ENCODE measurements at regions not wholly inside any gene's neighbourhood (a gene's known extent, or its start where the extent isn't known, plus 50 kb on each side); places are given as distances from the start of the nearest gene placed in this dataset.

- no peaks in the 10 kb centered on the region for H3K36me3 Mint-ChIP-seq (ENCODE audit: low read depth)
Observed at GRCh38 chr6:97815301-97815812, 532.3 kb upstream of the MMS22L start.

DNA sequence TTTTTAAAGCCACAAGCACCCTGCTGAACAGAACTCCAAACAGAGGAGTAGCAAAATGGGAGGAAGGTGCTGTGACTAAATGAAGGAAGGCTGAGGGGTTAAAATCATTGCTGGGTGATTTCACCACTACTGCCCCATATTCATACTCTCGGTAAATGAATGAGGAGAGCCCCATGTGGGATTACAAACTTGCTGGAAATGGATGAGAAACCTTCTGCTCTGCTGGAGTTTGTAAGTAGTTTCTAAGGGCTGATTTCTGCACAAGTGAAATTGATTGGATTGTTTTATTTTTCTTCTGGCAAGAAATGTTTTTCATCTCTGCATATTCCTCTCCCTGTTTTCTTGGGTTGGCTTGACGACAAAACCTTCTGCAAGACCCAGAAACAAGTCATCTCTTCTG lies 533.5 kb upstream of the MMS22L start:
- no peaks in the 10 kb centered on the region for H3K27me3 Mint-ChIP-seq (ENCODE audit: low read depth)
- H3K27ac Mint-ChIP-seq = no peak overlapping the region
- H3K36me3 Mint-ChIP-seq (ENCODE audit: low read depth) = no peaks in the 10 kb centered on the region
- no peaks in the 10 kb centered on the region for H3K4me1 Mint-ChIP-seq (ENCODE audit: low read depth)
- no peaks in the 10 kb centered on the region for H3K9me3 Mint-ChIP-seq
- H3K4me3 Mint-ChIP-seq = no peak overlapping the region

More at GRCh38 chr6:97815301-97815812, 532.3 kb upstream of the MMS22L start:
- Mint-ChIP-seq H3K4me1 (ENCODE audit: low read depth) (no peaks in the 10 kb centered on the region), H3K27me3 (ENCODE audit: low read depth) (no peaks in the 10 kb centered on the region), H3K4me3 (no peak overlapping the region), H3K9me3 (no peaks in the 10 kb centered on the region), H3K27ac (no peak overlapping the region)

DNA sequence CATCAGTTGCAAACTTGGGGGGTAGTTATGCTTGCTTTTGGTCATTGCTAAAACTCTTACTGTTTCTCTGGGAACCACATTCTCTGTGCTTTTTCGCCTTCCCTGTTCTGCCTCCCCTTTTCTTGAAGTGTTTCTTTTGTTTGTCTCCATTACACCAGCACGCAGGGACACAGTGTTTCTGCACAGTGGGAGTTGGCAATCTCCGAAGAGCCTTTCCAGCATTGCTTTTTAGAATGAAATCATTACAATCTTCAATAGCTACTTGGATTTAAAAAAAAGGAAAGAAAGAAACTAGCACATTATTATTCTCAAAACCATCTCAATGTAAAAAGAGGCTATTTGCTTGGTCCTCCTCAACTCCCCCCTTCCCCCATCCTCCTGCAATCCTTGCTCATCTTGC lies 536.7 kb upstream of the MMS22L start:
- Mint-ChIP-seq H3K27ac (no peak overlapping the region), H3K4me3 (no peak overlapping the region), H3K4me1 (ENCODE audit: low read depth) (no peaks in the 10 kb centered on the region), H3K9me3 (no peaks in the 10 kb centered on the region), H3K36me3 (ENCODE audit: low read depth) (no peaks in the 10 kb centered on the region), H3K27me3 (ENCODE audit: low read depth) (no peaks in the 10 kb centered on the region)

- Mint-ChIP-seq H3K4me3 (no peak overlapping the region), H3K27me3 (ENCODE audit: low read depth) (no peaks in the 10 kb centered on the region), H3K9me3 (no peaks in the 10 kb centered on the region), H3K36me3 (ENCODE audit: low read depth) (no peaks in the 10 kb centered on the region), H3K27ac (no peak overlapping the region), H3K4me1 (ENCODE audit: low read depth) (no peaks in the 10 kb centered on the region)
Observed at GRCh38 chr6:97820400-97820799, 537.4 kb upstream of the MMS22L start.

DNA sequence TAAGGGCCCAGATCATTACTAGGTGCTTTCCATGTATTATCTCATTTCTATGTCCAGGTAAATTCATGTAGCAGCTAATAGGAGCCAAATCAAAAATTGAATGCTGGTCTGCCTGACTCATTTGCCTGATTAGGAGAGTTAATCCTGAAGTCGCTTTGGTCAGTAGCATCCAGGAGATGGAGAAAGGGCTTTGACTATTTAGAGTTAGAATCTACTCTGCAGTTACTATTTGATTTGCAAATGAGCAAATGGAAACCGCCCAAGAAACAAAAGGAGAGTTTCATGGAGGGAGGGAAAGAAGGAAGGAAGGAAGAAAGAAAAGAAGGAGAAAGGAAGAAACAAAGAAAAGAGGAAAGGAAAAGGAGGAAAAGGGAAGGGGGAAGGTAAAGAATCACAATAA lies 539.6 kb upstream of the MMS22L start:
- no peaks in the 10 kb centered on the region for H3K4me1 Mint-ChIP-seq (ENCODE audit: low read depth)
- no peaks in the 10 kb centered on the region for H3K36me3 Mint-ChIP-seq (ENCODE audit: low read depth)
- no peaks in the 10 kb centered on the region for H3K9me3 Mint-ChIP-seq
- no peaks in the 10 kb centered on the region for H3K27me3 Mint-ChIP-seq (ENCODE audit: low read depth)
- H3K27ac Mint-ChIP-seq = no peak overlapping the region
- no peak overlapping the region for H3K4me3 Mint-ChIP-seq

- H3K27me3 Mint-ChIP-seq (ENCODE audit: low read depth) = no peaks in the 10 kb centered on the region
- no peaks in the 10 kb centered on the region for H3K4me1 Mint-ChIP-seq (ENCODE audit: low read depth)
- H3K9me3 Mint-ChIP-seq = no peaks in the 10 kb centered on the region
- H3K4me3 Mint-ChIP-seq = no peak overlapping the region
- no peaks in the 10 kb centered on the region for H3K36me3 Mint-ChIP-seq (ENCODE audit: low read depth)
- no peak overlapping the region for H3K27ac Mint-ChIP-seq
Observed at GRCh38 chr6:97841763-97842162, 558.7 kb upstream of the MMS22L start.

- Mint-ChIP-seq H3K27ac (no peak overlapping the region), H3K9me3 (no peaks in the 10 kb centered on the region), H3K4me3 (no peak overlapping the region), H3K27me3 (ENCODE audit: low read depth) (no peaks in the 10 kb centered on the region), H3K4me1 (ENCODE audit: low read depth) (no peaks in the 10 kb centered on the region), H3K36me3 (ENCODE audit: low read depth) (no peaks in the 10 kb centered on the region)
Observed at GRCh38 chr6:97842521-97842920, 559.5 kb upstream of the MMS22L start.

- Mint-ChIP-seq H3K36me3 (ENCODE audit: low read depth) (no peaks in the 10 kb centered on the region), H3K4me3 (no peak overlapping the region), H3K4me1 (ENCODE audit: low read depth) (no peaks in the 10 kb centered on the region), H3K27ac (no peak overlapping the region), H3K9me3 (no peaks in the 10 kb centered on the region), H3K27me3 (ENCODE audit: low read depth) (no peaks in the 10 kb centered on the region)
Observed at GRCh38 chr6:97849390-97849789, 566.4 kb upstream of the MMS22L start.

GRCh38 chr6:97850458-97851212 lies 567.6 kb upstream of the MMS22L start:
- no peak overlapping the region for H3K4me3 Mint-ChIP-seq
- H3K9me3 Mint-ChIP-seq = no peaks in the 10 kb centered on the region
- no peak overlapping the region for H3K27ac Mint-ChIP-seq
- no peaks in the 10 kb centered on the region for H3K27me3 Mint-ChIP-seq (ENCODE audit: low read depth)
- no peaks in the 10 kb centered on the region for H3K36me3 Mint-ChIP-seq (ENCODE audit: low read depth)
- no peaks in the 10 kb centered on the region for H3K4me1 Mint-ChIP-seq (ENCODE audit: low read depth)

- no peaks in the 10 kb centered on the region for H3K9me3 Mint-ChIP-seq
- H3K4me3 Mint-ChIP-seq = no peak overlapping the region
- no peak overlapping the region for H3K27ac Mint-ChIP-seq
- no peaks in the 10 kb centered on the region for H3K36me3 Mint-ChIP-seq (ENCODE audit: low read depth)
- H3K4me1 Mint-ChIP-seq (ENCODE audit: low read depth) = no peaks in the 10 kb centered on the region
- no peaks in the 10 kb centered on the region for H3K27me3 Mint-ChIP-seq (ENCODE audit: low read depth)
Observed at GRCh38 chr6:97863697-97864096, 580.7 kb upstream of the MMS22L start.

- H3K4me3 Mint-ChIP-seq = no peak overlapping the region
- no peaks in the 10 kb centered on the region for H3K36me3 Mint-ChIP-seq (ENCODE audit: low read depth)
- no peaks in the 10 kb centered on the region for H3K27me3 Mint-ChIP-seq (ENCODE audit: low read depth)
- no peak overlapping the region for H3K27ac Mint-ChIP-seq
- no peaks in the 10 kb centered on the region for H3K4me1 Mint-ChIP-seq (ENCODE audit: low read depth)
- H3K9me3 Mint-ChIP-seq = no peaks in the 10 kb centered on the region
Observed at GRCh38 chr6:97864366-97864765, 581.4 kb upstream of the MMS22L start.

DNA sequence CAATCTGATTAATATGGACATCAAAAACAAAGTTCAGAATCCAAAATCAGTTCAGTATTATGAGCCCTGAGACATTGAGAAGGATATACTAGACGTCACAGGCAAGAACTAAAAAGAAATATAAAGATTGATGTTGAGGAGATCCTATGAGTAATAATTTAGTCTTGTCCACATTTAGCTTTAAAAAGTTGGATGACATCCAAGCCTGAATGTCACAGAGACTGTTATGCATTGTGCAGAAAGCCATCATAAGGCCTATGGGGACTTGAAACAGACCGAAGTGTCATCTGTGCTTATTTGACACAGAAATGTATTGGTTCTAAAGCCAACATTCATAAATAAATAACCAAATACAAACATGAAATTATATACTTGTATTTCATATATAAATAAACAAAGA lies 581.8 kb upstream of the MMS22L start:
- Mint-ChIP-seq H3K36me3 (ENCODE audit: low read depth) (no peaks in the 10 kb centered on the region), H3K27me3 (ENCODE audit: low read depth) (no peaks in the 10 kb centered on the region), H3K4me3 (no peak overlapping the region), H3K27ac (no peak overlapping the region), H3K4me1 (ENCODE audit: low read depth) (no peaks in the 10 kb centered on the region), H3K9me3 (no peaks in the 10 kb centered on the region)

DNA sequence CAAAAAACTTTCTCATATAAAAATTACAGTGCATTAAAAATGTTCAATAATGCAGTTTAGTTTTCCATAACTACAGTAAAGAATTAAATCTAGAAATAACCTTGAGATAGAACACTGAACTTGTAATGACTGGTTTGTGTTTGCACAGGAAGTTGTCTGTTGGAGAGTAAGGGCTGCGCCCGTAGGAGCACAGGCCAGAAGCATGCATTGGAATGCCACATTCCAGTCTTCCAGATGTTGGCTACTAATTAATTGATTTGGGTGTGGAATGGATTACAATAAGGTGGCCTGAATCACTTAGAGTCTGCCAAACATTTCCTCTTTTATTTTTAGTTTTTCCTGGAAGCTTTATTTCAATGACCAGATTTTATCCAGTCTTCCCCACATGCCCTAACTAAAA lies 582.6 kb upstream of the MMS22L start:
- no peaks in the 10 kb centered on the region for H3K27me3 Mint-ChIP-seq (ENCODE audit: low read depth)
- H3K4me3 Mint-ChIP-seq = no peak overlapping the region
- H3K27ac Mint-ChIP-seq = no peak overlapping the region
- no peaks in the 10 kb centered on the region for H3K9me3 Mint-ChIP-seq
- no peaks in the 10 kb centered on the region for H3K36me3 Mint-ChIP-seq (ENCODE audit: low read depth)
- H3K4me1 Mint-ChIP-seq (ENCODE audit: low read depth) = no peaks in the 10 kb centered on the region

- Mint-ChIP-seq H3K27me3 (ENCODE audit: low read depth) (no peaks in the 10 kb centered on the region), H3K4me1 (ENCODE audit: low read depth) (no peaks in the 10 kb centered on the region), H3K9me3 (no peaks in the 10 kb centered on the region), H3K36me3 (ENCODE audit: low read depth) (no peaks in the 10 kb centered on the region), H3K27ac (no peak overlapping the region), H3K4me3 (no peak overlapping the region)
Observed at GRCh38 chr6:97866616-97867015, 583.6 kb upstream of the MMS22L start.

DNA sequence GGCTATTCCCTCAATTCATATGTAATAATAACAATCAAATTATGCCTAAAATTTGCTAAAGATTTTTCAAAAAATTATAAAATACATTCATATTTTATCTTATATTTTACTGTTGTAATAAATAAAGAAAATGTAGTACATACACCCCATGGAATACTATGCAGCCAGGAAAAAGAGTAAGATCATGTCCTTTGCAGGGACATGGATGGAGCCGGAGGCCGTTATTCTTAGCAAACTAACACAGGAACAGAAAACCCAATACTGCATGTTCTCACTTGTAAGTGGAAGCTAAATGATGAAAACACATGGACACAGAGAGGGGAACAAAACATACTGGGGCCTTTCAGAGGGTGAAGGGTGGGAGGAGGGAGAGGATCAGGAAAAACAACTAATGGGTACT lies 584.2 kb upstream of the MMS22L start:
- no peaks in the 10 kb centered on the region for H3K27me3 Mint-ChIP-seq (ENCODE audit: low read depth)
- H3K27ac Mint-ChIP-seq = no peak overlapping the region
- no peaks in the 10 kb centered on the region for H3K9me3 Mint-ChIP-seq
- H3K36me3 Mint-ChIP-seq (ENCODE audit: low read depth) = no peaks in the 10 kb centered on the region
- H3K4me1 Mint-ChIP-seq (ENCODE audit: low read depth) = no peaks in the 10 kb centered on the region
- H3K4me3 Mint-ChIP-seq = no peak overlapping the region

DNA sequence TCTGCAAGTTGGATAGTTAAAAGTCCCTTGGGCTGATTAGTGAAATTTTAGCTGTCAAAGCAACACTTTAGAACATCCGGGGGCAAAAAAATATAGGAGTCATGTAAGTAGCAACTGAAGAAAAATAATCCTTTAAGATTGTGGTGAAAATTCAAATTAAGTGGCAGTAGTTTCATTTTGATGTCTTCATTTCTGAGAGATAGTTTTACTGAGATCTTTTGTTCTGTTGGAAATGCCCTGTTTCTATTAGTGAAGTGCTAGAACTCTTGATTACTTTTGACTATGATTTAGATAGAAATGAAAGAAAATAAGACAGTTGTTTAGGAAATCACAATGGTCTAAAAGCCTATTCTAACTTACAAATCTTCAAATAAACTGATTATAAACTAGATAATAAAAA lies 587.3 kb upstream of the MMS22L start:
- H3K4me3 Mint-ChIP-seq = no peak overlapping the region
- no peaks in the 10 kb centered on the region for H3K27me3 Mint-ChIP-seq (ENCODE audit: low read depth)
- no peaks in the 10 kb centered on the region for H3K4me1 Mint-ChIP-seq (ENCODE audit: low read depth)
- H3K36me3 Mint-ChIP-seq (ENCODE audit: low read depth) = no peaks in the 10 kb centered on the region
- H3K9me3 Mint-ChIP-seq = no peaks in the 10 kb centered on the region
- no peak overlapping the region for H3K27ac Mint-ChIP-seq

Measured in T-helper 1 cell treated with Interleukin-12 subunit alpha and Interleukin-12 subunit beta and Interleukin-4 antibody, amounts not matched to agents 30 μg/mL and 1 μg/mL, for 36 hours (primary cell).